SIG-M5 treated with dmso at 0.1 percent for 504 hours (cell line): ENCODE measurements at regions not wholly inside any gene's neighbourhood (a gene's known extent, or its start where the extent isn't known, plus 50 kb on each side); places are given as distances from the start of the nearest gene placed in this dataset.

Source experiments
- DNase-seq: peaks from one replicate; lab custom pipeline; 2025; ENCODE audit not compliant: unreplicated experiment; lab: John Stamatoyannopoulos, UW

- no peak for DNase-seq
Observed at GRCh38 chr22:49626361-49627216, 201.1 kb downstream of the BRD1 start.

- DNase-seq, result no peak
Observed at GRCh38 chr22:49624421-49625177, 203.1 kb downstream of the BRD1 start.

GRCh38 chr22:49623715-49624114 is 204.0 kb downstream of the BRD1 start:
- no peak for DNase-seq

- DNase-seq, result no peak
Observed at GRCh38 chr22:49623176-49623575, 204.5 kb downstream of the BRD1 start.

- DNase-seq, result no peak
Observed at GRCh38 chr22:49622241-49623105, 205.2 kb downstream of the BRD1 start.

- no peak for DNase-seq
Observed at GRCh38 chr22:49621601-49622210, 206.0 kb downstream of the BRD1 start.

GRCh38 chr22:49620666-49621065 is 207.0 kb downstream of the BRD1 start:
- no peak for DNase-seq

GRCh38 chr22:49620003-49620556 is 207.6 kb downstream of the BRD1 start:
- no peak for DNase-seq

GRCh38 chr22:49619301-49619700 is 208.4 kb downstream of the BRD1 start:
- no peak for DNase-seq

GRCh38 chr22:49618677-49618953 is 209.1 kb downstream of the BRD1 start:
- DNase-seq, result no peak

GRCh38 chr22:49617866-49618676 is 209.6 kb downstream of the BRD1 start:
- DNase-seq, result no peak

- DNase-seq, result no peak
Observed at GRCh38 chr22:49617264-49617663, 210.4 kb downstream of the BRD1 start.

GRCh38 chr22:49616356-49617231 is 211.1 kb downstream of the BRD1 start:
- no peak for DNase-seq

- DNase-seq, result no peak
Observed at GRCh38 chr22:49614966-49615965, 212.4 kb downstream of the BRD1 start.

GRCh38 chr22:49613511-49614270 is 214.0 kb downstream of the BRD1 start:
- DNase-seq, result no peak

- DNase-seq, result no peak
Observed at GRCh38 chr22:49613108-49613507, 214.6 kb downstream of the BRD1 start.
